GM11168 (cell line): ENCODE measurements at regions not wholly inside any gene's neighbourhood (a gene's known extent, or its start where the extent isn't known, plus 50 kb on each side); places are given as distances from the start of the nearest gene placed in this dataset.
"Not testable (repeated sequence)": the region's sequence is repeated elsewhere in the genome, so short reads cannot be mapped to it uniquely, and the experiment has no call there.

ENCODE experiments used
- in situ Hi-C: fragments of 300-500 bp; cut with MboI; formaldehyde crosslinking; loops from one replicate; pipeline ENCODE4 v1.12.0; 2022; ENCODE audit warnings: low sequenced_read_pairs; ENCODE audit not compliant: unreplicated experiment

DNA sequence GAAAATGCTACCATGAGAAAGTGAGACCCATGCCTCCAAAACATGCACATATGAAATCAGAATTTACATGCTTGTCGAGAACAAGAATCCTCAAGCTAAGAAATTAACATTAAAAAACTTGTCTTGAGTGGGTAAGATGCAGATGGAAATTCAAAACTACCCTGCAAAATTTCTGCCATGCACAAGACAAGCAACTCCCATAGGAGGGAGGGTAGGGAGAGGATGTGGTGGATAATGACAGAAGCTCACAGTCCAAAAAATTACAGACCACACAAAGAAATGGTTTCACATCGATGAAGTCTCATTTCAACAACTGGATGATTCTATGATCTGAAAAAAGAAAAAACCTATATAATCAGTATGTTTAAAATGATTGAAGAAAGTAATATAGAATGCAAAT, 319.9 kb upstream of the PTGER4 start:
- in situ Hi-C loops: no loop called here

DNA sequence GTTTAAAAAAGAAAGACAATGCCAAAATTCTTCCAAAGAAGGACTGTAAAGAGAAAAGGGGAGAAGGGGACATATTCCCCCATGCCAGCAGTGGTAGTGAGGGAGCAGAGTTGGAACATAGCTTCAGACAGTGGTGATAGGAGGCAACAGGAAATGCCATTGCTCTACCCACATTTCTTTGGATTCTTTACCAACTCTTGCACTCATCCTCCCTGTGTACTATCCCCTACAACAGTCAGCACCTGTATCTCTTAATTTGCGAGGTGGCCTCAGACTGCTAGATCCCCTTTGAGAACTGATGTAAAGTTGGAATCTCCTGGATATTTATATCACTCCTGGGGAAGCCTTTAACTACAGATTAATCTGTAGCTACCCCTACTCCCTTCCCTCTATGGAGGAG, 320.6 kb upstream of the PTGER4 start:
- in situ Hi-C loops: no loop called here

DNA sequence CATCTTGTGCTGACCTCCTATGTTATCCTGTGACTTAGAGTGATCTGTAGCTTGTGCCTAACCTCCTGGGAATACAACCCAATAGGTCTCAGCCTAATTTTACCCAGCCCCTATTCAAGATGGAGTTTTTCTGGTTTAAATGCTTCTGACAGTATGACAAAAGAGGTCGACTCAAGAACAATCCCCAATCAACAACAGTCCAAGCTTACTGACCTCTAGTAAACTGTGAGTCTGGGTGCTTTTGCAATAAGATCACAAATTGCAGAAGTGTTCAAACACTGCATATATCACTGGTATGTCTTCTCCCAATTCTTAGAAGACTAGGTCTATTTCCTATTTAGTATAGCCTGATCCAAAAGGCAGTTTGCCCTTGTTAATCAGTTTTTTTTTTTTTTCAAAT, 323.5 kb upstream of the PTGER4 start:
- in situ Hi-C loops: no loop called here

DNA sequence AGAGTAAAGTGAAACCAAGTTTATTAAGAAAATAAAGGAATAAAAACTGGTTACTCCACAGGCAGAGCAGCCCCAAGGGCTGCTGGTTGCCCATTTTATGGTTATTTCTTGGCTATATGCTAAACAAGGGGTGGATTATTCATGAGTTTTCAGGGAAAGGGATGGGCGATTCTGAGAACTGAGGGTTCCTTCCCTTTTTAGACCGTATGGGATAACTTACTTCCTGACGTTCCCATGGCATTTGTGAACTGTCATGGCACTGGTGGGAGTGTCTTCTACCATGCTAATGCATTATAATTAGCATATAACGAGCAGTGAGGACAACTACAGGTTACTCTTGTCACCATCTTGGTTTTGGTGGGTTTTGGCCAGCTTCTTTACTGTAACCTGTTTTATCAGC, 323.9 kb upstream of the PTGER4 start:
- in situ Hi-C loops: no loop called here

DNA sequence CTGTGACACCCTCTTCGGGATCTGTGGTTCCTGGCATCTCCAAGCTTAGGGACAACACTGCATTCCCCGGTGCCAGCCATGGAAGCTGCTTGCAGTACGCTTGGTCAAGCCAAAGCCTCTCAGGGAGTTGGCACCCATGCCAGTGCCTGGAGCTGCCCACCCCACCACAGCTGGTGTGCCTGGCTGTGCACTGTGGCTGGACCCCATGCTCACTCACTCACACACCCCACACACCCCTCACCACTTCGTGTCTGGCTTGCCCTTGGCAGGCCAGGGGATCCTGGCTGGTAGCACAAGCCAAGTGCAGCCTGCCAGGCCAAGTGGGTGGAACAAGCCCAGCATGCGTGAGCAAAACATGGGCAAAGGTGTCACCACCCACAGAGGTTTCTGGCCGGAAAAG, 324.5 kb upstream of the PTGER4 start:
- in situ Hi-C loops: no loop called here

DNA sequence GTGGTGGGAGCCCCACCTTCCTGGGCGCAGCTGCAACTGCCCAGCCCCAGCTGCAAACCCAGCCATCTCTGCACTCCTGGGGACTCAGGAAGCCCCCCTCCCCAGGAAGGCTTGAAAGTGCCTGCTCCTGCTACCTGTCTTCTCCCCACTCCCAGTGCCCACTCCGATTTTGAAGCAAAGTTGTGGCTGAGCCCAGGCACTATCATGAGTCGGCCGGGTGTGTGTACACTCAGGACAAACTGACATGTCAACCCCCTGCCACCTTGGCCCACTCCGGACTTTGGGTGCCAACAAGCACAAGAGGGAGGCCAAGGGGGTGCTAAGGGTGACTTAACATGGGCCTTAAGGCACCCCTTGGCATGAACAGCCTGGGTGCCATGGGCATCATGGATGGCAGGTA, 325.5 kb upstream of the PTGER4 start:
- in situ Hi-C loops: no loop called here

DNA sequence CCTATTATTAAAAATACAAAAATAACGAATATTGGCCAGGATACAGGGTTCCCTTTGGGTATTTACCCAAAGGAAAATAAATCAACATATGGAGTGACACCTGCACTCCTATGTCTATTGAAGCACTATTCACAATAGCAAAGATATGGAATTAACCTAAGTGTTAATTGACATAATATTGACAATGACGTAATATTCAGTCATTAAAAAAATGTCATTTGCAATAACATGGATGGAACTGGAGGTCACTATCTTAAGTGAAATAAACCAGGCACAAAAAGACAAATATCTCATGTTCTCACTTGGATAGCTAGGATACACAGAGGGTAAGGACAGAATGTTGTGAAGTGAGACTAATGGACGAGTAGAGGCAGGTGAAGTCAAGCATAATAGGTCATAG, 326.3 kb upstream of the PTGER4 start:
- in situ Hi-C loops: no loop called here

DNA sequence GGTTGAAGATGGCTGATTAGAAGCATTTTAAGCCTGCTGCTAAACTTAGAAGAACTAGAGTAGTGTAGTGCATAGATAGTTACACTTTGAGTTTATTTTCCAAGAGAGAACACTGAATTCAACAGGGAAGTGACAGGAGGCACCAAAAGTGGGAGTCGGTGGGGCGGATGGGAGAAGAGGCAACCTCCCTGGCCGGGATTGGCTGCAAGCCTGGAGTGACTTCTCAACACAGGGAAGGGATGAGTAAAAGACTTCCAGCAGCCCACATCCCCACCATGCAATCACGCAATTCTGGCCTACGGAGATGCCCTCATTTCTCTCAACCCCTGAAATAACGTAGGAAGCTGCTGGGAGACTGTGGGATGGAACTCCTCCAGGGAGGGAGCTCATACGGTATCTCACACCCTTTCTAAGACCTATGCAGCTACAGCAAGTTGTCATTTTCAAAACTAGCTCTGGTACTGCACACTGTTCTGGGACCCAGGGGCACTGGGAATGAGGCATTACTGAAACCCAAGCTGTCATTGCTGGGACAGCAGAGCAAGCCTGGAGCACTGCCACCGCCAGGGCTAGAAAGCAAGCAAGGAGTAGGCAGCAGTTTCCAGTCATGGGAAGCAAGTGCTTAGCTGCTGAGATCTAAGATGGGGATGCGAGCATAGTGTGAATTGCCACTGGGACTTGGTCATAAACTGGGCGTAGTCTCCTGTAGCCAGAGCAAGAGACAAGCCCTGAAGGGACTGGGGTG, 331.6 kb upstream of the PTGER4 start:
- in situ Hi-C loops: no loop called here

DNA sequence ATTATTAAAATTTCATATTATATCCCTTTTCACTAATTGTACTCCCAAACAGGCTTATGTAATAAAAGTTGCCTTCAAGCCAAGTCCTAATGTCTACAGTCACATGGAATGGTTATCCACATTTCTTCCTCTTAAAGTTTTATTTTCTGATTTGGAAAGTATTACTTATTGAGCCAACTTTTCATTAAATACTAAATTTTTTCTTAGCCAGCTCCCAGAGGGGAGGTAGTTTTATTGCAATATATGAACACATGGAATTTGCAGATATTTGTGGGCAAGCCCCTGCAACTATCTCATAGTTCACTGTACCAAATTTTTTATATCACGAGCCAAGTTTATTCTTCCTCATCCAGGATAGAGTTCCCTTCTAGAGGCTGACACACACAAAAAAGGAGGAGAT, 332.8 kb upstream of the PTGER4 start:
- in situ Hi-C loops: no loop called here

DNA sequence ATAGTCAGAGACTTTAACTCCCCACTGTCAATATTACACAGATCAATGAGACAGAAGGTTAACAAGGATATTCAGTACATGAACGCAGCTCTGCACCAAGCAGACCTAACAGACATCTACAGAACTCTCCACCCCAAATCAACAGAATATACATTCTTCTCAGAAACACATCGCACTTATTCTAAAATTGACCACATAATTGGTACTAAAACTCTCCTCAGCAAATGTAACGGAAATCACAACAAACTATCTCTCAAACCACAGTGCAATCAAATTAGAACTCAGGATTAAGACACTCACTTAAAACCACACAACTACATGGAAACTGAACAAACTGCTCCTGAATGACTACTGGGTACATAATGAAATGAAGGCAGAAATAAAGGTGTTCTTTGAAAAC, 341.3 kb upstream of the PTGER4 start:
- in situ Hi-C loops: not testable (repeated sequence)

DNA sequence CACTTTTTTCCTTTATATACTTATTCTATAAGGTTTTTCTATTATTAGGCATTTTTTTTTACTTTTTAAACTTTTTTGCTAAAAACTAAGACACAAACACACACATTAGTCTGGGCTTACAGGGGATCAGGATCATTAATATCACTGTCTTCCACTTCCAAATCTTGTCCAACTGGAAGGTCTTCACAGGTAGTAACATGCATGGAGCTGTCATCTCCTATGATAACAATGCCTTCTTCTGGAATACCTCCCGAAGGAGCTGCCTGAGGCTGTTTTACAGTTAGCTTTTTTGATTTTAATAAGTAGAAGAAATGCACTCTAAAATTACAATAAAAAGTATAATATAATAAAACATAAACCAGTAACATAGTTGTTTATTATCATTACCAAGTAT, 345.5 kb upstream of the PTGER4 start:
- in situ Hi-C loops: no loop called here

DNA sequence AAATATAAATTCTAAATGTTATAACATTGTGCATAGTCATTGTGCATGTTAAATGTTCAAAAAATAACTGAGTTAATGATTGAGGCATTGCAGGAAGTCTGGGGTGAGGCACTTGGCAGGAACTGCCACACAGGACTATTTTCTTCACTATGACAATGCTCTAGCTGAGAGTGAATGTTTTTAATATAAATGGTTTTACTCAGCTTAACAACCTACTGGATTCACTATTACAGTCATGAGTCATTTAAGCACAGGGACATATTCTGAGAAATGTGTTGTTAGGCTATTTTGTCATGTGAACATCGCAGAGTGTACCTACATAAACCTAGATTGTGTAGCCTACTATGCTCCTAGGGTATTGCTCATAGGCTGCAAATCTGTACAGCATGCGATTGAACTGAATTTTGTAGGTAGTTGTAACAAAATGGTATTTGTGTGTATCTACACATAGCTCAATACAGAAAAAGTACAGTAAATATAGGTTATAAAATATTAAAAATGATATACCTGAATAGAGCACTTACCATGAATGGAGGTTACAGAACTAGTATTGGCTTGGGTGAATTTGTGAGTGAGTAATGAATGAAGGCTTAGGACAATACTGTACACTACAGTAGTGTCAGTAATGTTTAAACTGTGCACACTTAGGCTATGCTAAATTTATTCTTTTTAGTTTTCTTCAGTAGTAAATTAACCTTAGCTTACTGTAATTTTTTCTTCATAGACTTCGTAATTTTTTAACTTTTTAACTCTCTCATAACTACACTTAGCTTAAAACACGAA, 346.1 kb upstream of the PTGER4 start:
- in situ Hi-C loops: no loop called here

DNA sequence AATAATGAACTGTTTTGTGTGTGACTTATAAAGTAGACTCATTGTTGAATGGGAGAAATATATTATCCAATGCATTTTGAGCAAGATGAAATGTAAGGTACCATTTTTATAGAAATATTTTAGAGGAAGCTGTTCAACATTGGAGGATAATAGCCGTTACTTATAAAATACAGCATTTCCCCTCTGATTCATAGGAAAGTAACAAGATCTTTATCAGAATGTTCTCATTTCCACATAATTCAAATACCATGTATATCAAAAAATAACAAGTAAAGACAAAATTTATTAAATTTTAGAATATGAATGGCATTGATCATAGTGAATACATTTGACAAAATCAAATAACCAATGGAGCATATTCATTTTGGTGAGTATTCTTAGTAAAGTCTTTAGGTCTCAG, 346.7 kb upstream of the PTGER4 start:
- in situ Hi-C loops: no loop called here

DNA sequence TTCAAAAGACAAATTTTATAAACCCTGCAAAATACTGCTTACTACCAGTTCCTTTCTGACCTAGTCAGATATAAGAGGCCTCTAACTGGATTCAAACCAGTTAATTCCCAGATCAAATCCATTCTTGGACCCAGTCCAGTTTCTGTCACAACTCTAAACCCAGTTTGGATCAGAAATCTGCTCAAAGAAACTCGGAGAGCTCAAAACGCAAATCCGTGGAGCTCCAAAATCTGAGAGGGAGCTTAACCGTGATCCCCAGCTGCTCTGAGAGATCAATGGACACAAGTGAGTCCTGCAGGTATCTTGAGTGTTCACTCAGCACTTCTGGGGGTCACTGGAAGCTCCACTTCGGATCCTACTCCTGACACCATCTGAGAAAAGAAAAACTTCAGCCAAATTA, 348.1 kb upstream of the PTGER4 start:
- in situ Hi-C loops: no loop called here

DNA sequence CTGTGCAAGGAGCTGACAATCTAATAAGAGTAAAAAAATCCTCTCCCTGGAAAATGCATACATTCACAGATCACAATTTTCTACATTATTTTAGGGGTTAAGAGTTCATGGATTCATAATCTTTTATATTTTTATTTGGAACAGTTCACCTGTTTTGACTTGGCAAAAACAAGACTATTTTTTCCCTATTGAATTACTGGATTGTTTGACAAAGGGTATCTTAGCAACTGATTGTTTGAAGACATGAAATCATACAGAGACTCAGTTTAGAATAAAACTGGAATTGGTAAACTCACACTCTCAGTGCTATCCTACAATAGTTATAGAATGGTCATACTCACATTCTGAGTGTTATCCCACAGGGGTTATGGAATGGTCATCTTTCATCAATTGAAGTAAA, 358.2 kb upstream of the PTGER4 start:
- in situ Hi-C loops: no loop called here

DNA sequence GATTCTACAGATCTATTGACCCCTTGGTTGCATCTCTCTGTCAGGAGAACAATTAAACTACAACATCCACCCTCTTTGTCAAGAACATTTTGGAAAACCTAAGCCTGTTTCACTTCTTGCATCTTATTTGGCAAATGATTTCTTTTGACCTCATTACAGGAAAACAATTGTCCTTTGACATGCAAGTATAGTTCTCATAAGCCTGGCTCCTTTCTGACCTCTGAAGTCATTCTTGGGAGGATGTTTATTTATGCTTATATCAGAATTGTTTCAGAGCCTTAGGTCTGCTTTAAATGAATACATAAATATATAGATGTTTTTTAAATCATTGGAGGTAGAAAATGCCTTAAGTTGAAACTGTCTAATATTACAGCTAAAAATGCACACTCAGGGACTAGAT, 361.3 kb upstream of the PTGER4 start:
- in situ Hi-C loops: no loop called here

DNA sequence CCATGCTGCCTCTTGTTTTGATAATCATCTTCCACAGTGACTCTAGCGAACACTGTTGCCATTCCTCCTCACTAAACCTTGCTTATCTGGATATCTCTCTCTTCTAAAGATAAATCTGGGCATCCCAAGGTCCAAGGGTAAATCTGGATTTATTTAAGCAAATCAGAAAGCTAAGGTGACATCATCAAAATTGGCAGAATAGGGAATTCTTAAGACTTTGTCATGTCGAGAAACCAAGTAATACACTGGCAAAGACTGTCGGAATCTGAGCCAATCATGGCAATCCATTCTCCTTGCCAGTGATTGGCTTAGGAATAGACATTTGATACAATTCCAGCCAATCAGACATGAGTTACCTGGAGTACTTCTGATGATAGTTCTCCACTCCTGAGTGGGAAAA, 362.7 kb upstream of the PTGER4 start:
- in situ Hi-C loops: no loop called here

DNA sequence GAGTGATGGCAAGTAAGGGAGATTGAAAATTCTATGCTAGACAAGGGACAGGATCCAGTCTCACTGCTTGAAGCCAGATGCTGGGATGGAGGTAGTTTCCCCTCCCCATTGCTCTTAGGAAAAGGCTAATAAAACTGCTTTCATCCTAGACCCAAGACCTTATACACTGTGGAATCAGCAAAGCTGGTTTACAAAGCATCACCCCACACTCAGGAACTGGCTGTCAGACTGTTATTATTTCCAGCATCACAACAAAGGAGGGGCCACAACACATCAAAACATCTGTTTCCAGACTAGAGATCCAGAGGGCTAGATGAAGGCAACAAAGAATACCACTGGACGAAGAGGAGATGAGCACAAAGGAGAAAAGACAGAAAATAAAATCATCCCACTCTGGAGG, 364.6 kb upstream of the PTGER4 start:
- in situ Hi-C loops: no loop called here

DNA sequence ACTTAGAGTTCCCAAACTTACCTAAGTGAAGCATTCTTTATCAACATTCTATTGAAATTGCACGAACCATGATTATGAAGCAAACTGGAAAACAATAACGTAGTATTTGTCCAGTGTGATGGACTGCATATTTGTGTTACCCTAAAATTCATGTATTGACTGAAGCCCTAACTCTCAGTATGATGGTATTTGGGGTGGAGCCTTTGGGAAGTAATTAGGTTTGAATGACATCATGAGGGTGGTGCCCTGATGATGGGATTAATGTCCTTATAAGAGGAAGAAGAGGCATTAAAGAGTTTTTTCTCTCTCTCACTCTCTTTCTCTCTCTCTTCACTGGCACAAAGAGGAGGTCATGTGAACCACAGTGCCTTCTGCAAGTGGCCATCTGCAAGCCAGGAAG, 365.4 kb upstream of the PTGER4 start:
- in situ Hi-C loops: no loop called here

DNA sequence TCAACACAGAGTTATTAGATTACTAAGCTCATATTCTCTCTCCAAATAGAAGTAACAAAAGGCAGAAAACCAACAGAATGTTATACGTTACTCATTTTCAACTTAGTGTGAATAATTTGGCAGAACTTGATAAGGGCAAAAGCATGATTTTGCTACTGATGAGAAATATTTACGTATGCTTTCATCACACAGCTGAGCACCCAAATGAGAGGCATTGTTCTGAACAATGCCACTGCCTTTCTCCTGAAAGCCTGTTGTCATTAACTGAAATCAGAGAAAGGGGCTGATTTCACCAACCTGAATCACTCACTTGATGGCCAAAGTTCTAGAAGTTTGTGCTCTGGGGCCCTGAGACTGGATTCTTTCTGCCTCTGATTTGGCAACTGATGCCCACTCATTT, 367.5 kb upstream of the PTGER4 start:
- in situ Hi-C loops: no loop called here

DNA sequence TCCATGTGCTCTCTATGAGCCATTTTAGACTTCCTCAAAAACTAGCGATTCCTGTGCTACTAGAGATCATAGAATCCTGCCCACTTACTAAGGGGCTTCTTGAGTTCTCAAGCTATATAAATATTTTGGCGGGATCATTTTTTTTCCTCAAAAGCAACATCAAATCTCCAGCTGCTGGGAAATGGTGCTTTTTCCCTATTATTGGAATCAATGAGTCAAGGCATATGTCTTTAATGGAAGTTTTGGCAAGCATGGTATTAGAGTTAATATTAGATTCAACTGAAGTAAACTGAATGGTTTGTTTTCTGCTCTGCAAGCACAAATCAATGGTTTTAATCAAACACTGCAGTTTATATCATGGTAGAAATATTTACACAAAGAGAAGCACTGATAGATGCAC, 369.9 kb upstream of the PTGER4 start:
- in situ Hi-C loops: no loop called here

DNA sequence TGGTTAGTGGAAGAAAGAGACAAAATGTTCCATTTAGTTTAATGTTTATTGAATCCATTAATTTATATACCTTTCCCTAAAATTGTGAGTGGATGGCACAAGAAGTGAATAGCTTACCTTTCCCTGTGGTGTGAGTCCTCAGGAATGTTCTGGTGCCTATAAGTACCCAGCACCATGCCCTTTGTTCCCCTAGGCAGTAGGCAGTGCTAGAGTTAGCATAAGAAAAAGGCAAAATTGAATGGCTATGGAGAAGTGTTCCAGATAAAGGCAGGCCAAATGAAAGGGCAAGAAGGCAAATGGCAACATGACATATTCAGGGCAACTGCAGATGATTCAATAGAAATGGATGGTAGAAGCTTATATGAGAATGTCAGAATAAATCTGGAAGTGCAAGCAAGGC, 370.8 kb upstream of the PTGER4 start:
- in situ Hi-C loops: no loop called here
